ENCODE measurements at regions not wholly inside any gene's neighbourhood (a gene's known extent, or its start where the extent isn't known, plus 50 kb on each side); places are given as distances from the start of the nearest gene placed in this dataset.
"Not testable (repeated sequence)": the region's sequence is repeated elsewhere in the genome, so short reads cannot be mapped to it uniquely, and the experiment has no call there.

DNA sequence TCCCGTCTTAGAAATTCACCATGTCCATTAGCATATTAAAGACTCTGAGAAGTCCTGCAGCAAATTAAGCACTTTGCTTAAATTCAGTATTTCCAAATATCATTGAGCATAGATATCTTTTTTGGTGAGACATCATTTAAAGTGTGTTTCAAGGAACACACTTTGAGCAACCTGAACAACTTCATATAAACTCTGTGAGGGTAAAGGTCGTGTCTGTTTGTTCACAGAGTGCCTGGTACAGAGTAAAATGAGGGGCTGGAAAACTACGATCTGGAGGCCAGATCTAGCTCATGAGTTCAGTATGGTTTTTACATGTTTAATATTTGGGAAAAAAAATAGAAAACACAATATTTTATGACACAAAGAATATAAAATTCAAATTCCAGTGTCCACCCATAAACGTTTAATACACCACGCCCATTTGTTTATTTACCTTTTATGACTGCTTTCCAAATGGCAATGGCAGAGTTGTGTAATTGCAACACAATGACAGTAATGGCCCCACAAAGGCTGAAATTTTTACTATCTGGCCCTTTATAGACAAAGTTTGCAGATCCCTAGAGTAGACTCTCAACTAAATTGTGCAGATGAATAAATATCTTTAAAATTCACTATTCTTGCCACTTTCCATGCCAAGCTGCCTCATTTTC is 67.4 kb downstream of the SNTN start:
- H3K27me3 ChIP-seq (ENCODE audit: control insufficient read depth in 1 of 2, insufficient read depth in 2 of 2, low read length in 1 of 2) = no peaks in the 10 kb centered on the region
- no peak for DNase-seq
- no peak for ATAC-seq (ENCODE audit: low FRiP score)
- no peak overlapping the region for H3K27ac ChIP-seq (ENCODE audit: low read depth in 1 of 2, low read length in 2 of 2)
- WGBS, 2 donors = 64 to 67% methylated on average over 5 of the region's 5 CpGs
- intact Hi-C loops (cut with DNase I) = no loop called here
- H3K4me3 ChIP-seq (ENCODE audit: low read length in 2 of 2) = no peak overlapping the region
- H3K9me3 ChIP-seq (ENCODE audit: control insufficient read depth, low read length) = no peaks in the 10 kb centered on the region
- H3K36me3 ChIP-seq (ENCODE audit: control insufficient read depth in 1 of 2, insufficient read depth in 2 of 2, low read length in 1 of 2) = no peaks in the 10 kb centered on the region
- H3K4me1 ChIP-seq (ENCODE audit: control insufficient read depth in 1 of 2, insufficient read depth in 2 of 2, low read length in 2 of 2) = no peaks in the 10 kb centered on the region

GRCh38 chr3:63720951-63721350 is 68.5 kb downstream of the SNTN start:
- ATAC-seq (ENCODE audit: low FRiP score); H3K36me3 ChIP-seq (ENCODE audit: control insufficient read depth in 1 of 2, insufficient read depth in 2 of 2, low read length in 1 of 2); H3K9me3 ChIP-seq (ENCODE audit: control insufficient read depth, low read length); DNase-seq; H3K4me3 ChIP-seq (ENCODE audit: low read length in 2 of 2); H3K4me1 ChIP-seq (ENCODE audit: control insufficient read depth in 1 of 2, insufficient read depth in 2 of 2, low read length in 2 of 2); H3K27ac ChIP-seq (ENCODE audit: low read depth in 1 of 2, low read length in 2 of 2); intact Hi-C loops (cut with DNase I); H3K27me3 ChIP-seq (ENCODE audit: control insufficient read depth in 1 of 2, insufficient read depth in 2 of 2, low read length in 1 of 2): not testable (repeated sequence)
- WGBS, 2 donors = 83 to 85% methylated on average over 1 of the region's 1 CpG

GRCh38 chr3:63724987-63725386 is 72.5 kb downstream of the SNTN start:
- WGBS, 2 donors = 30 to 45% methylated on average over 3 of the region's 3 CpGs
- no peak overlapping the region for H3K27ac ChIP-seq (ENCODE audit: low read depth in 1 of 2, low read length in 2 of 2)
- no peaks in the 10 kb centered on the region for H3K4me1 ChIP-seq (ENCODE audit: control insufficient read depth in 1 of 2, insufficient read depth in 2 of 2, low read length in 2 of 2)
- no peak overlapping the region for H3K4me3 ChIP-seq (ENCODE audit: low read length in 2 of 2)
- H3K9me3 ChIP-seq (ENCODE audit: control insufficient read depth, low read length) = no peaks in the 10 kb centered on the region
- DNase-seq (no peak), ATAC-seq (ENCODE audit: low FRiP score) (no peak)
- peaks cover 0 to 1% of the 10 kb centered on the region in 2 donors for H3K27me3 ChIP-seq (ENCODE audit: control insufficient read depth in 1 of 2, insufficient read depth in 2 of 2, low read length in 1 of 2)
- intact Hi-C loops (cut with DNase I) = no loop called here
- no peaks in the 10 kb centered on the region for H3K36me3 ChIP-seq (ENCODE audit: control insufficient read depth in 1 of 2, insufficient read depth in 2 of 2, low read length in 1 of 2)

GRCh38 chr3:63726656-63727055 is 74.2 kb downstream of the SNTN start:
- no peaks in the 10 kb centered on the region for H3K4me1 ChIP-seq (ENCODE audit: control insufficient read depth in 1 of 2, insufficient read depth in 2 of 2, low read length in 2 of 2)
- no peaks in the 10 kb centered on the region for H3K36me3 ChIP-seq (ENCODE audit: control insufficient read depth in 1 of 2, insufficient read depth in 2 of 2, low read length in 1 of 2)
- no peak overlapping the region for H3K4me3 ChIP-seq (ENCODE audit: low read length in 2 of 2)
- H3K27me3 ChIP-seq (ENCODE audit: control insufficient read depth in 1 of 2, insufficient read depth in 2 of 2, low read length in 1 of 2) = peaks cover 0 to 1% of the 10 kb centered on the region in 2 donors
- DNase-seq (no peak), ATAC-seq (ENCODE audit: low FRiP score) (no peak)
- H3K27ac ChIP-seq (ENCODE audit: low read depth in 1 of 2, low read length in 2 of 2) = no peak overlapping the region
- H3K9me3 ChIP-seq (ENCODE audit: control insufficient read depth, low read length) = no peaks in the 10 kb centered on the region
- 91 to 93% methylated on average over 4 of the region's 4 CpGs for WGBS, 2 donors
- intact Hi-C loops (cut with DNase I) = no loop called here

GRCh38 chr3:63727233-63727632 is 74.8 kb downstream of the SNTN start:
- Histone ChIP-seq H3K27me3 (ENCODE audit: control insufficient read depth in 1 of 2, insufficient read depth in 2 of 2, low read length in 1 of 2) (peaks cover 0 to 1% of the 10 kb centered on the region in 2 donors), H3K36me3 (ENCODE audit: control insufficient read depth in 1 of 2, insufficient read depth in 2 of 2, low read length in 1 of 2) (no peaks in the 10 kb centered on the region), H3K9me3 (ENCODE audit: control insufficient read depth, low read length) (no peaks in the 10 kb centered on the region), H3K4me3 (ENCODE audit: low read length in 2 of 2) (no peak overlapping the region), H3K4me1 (ENCODE audit: control insufficient read depth in 1 of 2, insufficient read depth in 2 of 2, low read length in 2 of 2) (no peaks in the 10 kb centered on the region), H3K27ac (ENCODE audit: low read depth in 1 of 2, low read length in 2 of 2) (no peak overlapping the region)
- ATAC-seq (ENCODE audit: low FRiP score) (no peak), DNase-seq (no peak)
- intact Hi-C loops (cut with DNase I) = no loop called here

DNA sequence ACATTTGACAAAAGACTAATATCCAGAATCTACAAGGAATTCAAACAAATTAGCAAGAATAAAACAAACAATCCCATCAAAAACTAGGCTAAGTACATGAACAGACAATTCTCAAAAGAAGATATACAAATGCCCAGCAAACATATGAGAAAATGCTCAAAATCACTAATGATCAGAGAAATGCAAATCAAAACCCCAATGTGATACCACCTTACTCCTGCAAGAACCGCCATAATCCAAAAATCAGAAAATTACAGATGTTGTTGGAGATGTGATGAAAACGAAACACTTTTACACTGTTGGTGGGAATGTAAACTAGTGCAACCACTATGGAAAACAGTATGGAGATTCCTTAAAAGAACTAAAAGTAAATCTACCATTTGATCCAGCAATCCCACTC is 79.4 kb downstream of the SNTN start:
- H3K27ac ChIP-seq (ENCODE audit: low read depth in 1 of 2, low read length in 2 of 2) = no peak overlapping the region
- H3K27me3 ChIP-seq (ENCODE audit: control insufficient read depth in 1 of 2, insufficient read depth in 2 of 2, low read length in 1 of 2) = peaks cover 0 to 1% of the 10 kb centered on the region in 2 donors
- ATAC-seq (ENCODE audit: low FRiP score) = no peak
- DNase-seq = no peak
- no peak overlapping the region for H3K4me3 ChIP-seq (ENCODE audit: low read length in 2 of 2)
- WGBS, 2 donors = 87 to 91% methylated on average over 2 of the region's 2 CpGs
- H3K36me3 ChIP-seq (ENCODE audit: control insufficient read depth in 1 of 2, insufficient read depth in 2 of 2, low read length in 1 of 2) = no peaks in the 10 kb centered on the region
- no peaks in the 10 kb centered on the region for H3K4me1 ChIP-seq (ENCODE audit: control insufficient read depth in 1 of 2, insufficient read depth in 2 of 2, low read length in 2 of 2)
- intact Hi-C loops (cut with DNase I) = no loop called here
- no peaks in the 10 kb centered on the region for H3K9me3 ChIP-seq (ENCODE audit: control insufficient read depth, low read length)

- H3K4me1 ChIP-seq (ENCODE audit: control insufficient read depth in 1 of 2, insufficient read depth in 2 of 2, low read length in 2 of 2); H3K27me3 ChIP-seq (ENCODE audit: control insufficient read depth in 1 of 2, insufficient read depth in 2 of 2, low read length in 1 of 2); intact Hi-C loops (cut with DNase I); H3K36me3 ChIP-seq (ENCODE audit: control insufficient read depth in 1 of 2, insufficient read depth in 2 of 2, low read length in 1 of 2); H3K9me3 ChIP-seq (ENCODE audit: control insufficient read depth, low read length); H3K4me3 ChIP-seq (ENCODE audit: low read length in 2 of 2); H3K27ac ChIP-seq (ENCODE audit: low read depth in 1 of 2, low read length in 2 of 2); ATAC-seq (ENCODE audit: low FRiP score); DNase-seq: not testable (repeated sequence)
- 92 to 93% methylated on average over 19 of the region's 19 CpGs for WGBS, 2 donors
Observed at GRCh38 chr3:63733278-63733677, 80.8 kb downstream of the SNTN start.

DNA sequence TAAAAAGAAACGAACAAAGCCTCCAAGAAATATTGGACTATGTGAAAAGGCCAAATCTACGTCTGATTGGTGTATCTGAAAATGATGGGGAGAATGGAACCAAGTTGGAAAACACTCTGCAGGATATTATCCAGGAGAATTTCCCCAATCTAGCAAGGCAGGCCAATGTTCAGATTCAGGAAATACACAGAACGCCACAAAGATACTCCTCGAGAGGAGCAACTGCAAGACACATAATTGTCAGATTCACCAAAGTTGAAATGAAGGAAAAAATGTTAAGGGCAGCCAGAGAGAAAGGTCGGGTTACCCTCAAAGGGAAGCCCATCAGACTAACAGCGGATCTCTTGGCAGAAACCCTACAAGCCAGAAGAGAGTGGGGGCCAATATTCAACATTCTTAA is 82.2 kb downstream of the SNTN start:
- H3K4me1 ChIP-seq (ENCODE audit: control insufficient read depth in 1 of 2, insufficient read depth in 2 of 2, low read length in 2 of 2); H3K27me3 ChIP-seq (ENCODE audit: control insufficient read depth in 1 of 2, insufficient read depth in 2 of 2, low read length in 1 of 2); H3K9me3 ChIP-seq (ENCODE audit: control insufficient read depth, low read length); ATAC-seq (ENCODE audit: low FRiP score); H3K36me3 ChIP-seq (ENCODE audit: control insufficient read depth in 1 of 2, insufficient read depth in 2 of 2, low read length in 1 of 2); intact Hi-C loops (cut with DNase I); H3K27ac ChIP-seq (ENCODE audit: low read depth in 1 of 2, low read length in 2 of 2); H3K4me3 ChIP-seq (ENCODE audit: low read length in 2 of 2); DNase-seq: not testable (repeated sequence)
- WGBS, 2 donors = 81% methylated on average over 4 to 5 of the region's 6 CpGs

DNA sequence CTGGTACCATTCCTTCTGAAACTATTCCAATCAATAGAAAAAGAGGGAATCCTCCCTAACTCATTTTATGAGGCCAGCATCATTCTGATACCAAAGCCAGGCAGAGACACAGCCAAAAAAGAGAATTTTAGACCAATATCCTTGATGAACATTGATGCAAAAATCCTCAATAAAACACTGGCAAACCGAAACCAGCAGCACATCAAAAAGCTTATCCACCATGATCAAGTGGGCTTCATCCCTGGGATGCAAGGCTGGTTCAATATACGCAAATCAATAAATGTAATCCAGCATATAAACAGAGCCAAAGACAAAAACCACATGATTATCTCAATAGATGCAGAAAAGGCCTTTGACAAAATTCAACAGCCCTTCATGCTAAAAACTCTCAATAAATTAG is 82.3 kb upstream of the C3orf49 start:
- H3K9me3 ChIP-seq (ENCODE audit: control insufficient read depth, low read length); H3K4me3 ChIP-seq (ENCODE audit: low read length in 2 of 2); ATAC-seq (ENCODE audit: low FRiP score); DNase-seq; H3K36me3 ChIP-seq (ENCODE audit: control insufficient read depth in 1 of 2, insufficient read depth in 2 of 2, low read length in 1 of 2); H3K4me1 ChIP-seq (ENCODE audit: control insufficient read depth in 1 of 2, insufficient read depth in 2 of 2, low read length in 2 of 2); intact Hi-C loops (cut with DNase I); H3K27ac ChIP-seq (ENCODE audit: low read depth in 1 of 2, low read length in 2 of 2); H3K27me3 ChIP-seq (ENCODE audit: control insufficient read depth in 1 of 2, insufficient read depth in 2 of 2, low read length in 1 of 2): not testable (repeated sequence)
- whole genome bisulfite sequencing, 2 donors = 80 to 89% methylated on average over 1 to 2 of the region's 2 CpGs
